Transverse colon (tissue), 4 donors: ENCODE measurements at regions not wholly inside any gene's neighbourhood (a gene's known extent, or its start where the extent isn't known, plus 50 kb on each side); places are given as distances from the start of the nearest gene placed in this dataset.

Experiments
- DNase-seq: peaks from one replicate; pipeline ENCODE4 v3.0.0-alpha.2; 2019
- H3K27ac ChIP-seq, 4 donors: fragments of 200-600 bp; sonication (generic); 2 replicates each; pipeline ENCODE4 v1.5.1; 2016 to 2018; ENCODE audit warnings: inconsistent platforms in 4 of 4
- H3K27me3 ChIP-seq: fragments of 200-600 bp; sonication (generic); 2 replicates; pipeline ENCODE4 v1.5.1; 2017; ENCODE audit warnings: inconsistent platforms
- H3K36me3 ChIP-seq, 4 donors: fragments of 200-600 bp; sonication (generic); 2 replicates each; pipeline ENCODE4 v1.5.1; 2017 to 2019; ENCODE audit warnings: inconsistent platforms in 4 of 4
- H3K4me1 ChIP-seq, 4 donors: fragments of 200-600 bp; sonication (generic); 2 replicates each; pipeline ENCODE4 v1.5.1; 2017 to 2020; ENCODE audit warnings: inconsistent platforms in 4 of 4
- H3K4me3 ChIP-seq, 4 donors: fragments of 200-600 bp; sonication (generic); 1 replicate in 1 of 4; 2 replicates in 3 of 4; pipeline versions ENCODE4 v1.5.1 to v1.6.1; 2017 to 2019; ENCODE audit warnings: inconsistent platforms in 4 of 4
- H3K9me3 ChIP-seq, 2 donors: fragments of 200-600 bp; sonication (generic); 2 replicates each; pipeline ENCODE4 v1.5.1; 2017 to 2019; ENCODE audit warnings: inconsistent platforms in 2 of 2
- EP300 ChIP-seq: sonication (generic); formaldehyde crosslinking; IDR thresholded peaks from one replicate; pipeline ENCODE4 v1.6.1; 2017; ENCODE audit warnings: antibody characterized with exemption, low read depth
- POLR2A ChIP-seq: fragments of 450-650 bp; IDR thresholded peaks from one replicate; pipeline ENCODE4 v1.6.1; 2016; ENCODE audit warnings: antibody characterized with exemption, mild to moderate bottlenecking, moderate library complexity
- POLR2AphosphoS5 ChIP-seq, 3 donors: sonication (generic); formaldehyde crosslinking; IDR thresholded peaks; one replicate each; pipeline ENCODE4 v1.6.1; 2016; ENCODE audit warnings: antibody characterized with exemption in 3 of 3
- WGBS, 2 donors: methylation state at CpG; one replicate each; pipeline ENCODE4 v1.1.5; 2018; ENCODE audit warnings: low coverage in 1 of 2; 5-methylcytosine and 5-hydroxymethylcytosine counted together
- in situ Hi-C, 4 donors: fragments of 200-750 bp; cut with MboI; loops; one replicate each; pipeline versions ENCODE4 v1.15.0 to v1.15.1; 2017; ENCODE audit warnings: low sequenced_read_pairs in 3 of 4, low pct_ligation_motif_present in 1 of 4, low pct_unique_long_range_greater_than_20kb in 1 of 4
- intact Hi-C: fragments of 100-400 bp; cut with DNase I; formaldehyde crosslinking; loops from one replicate; pipeline ENCODE4 v1.15.1; 2023; ENCODE audit warnings: low total_unique reads
- TF ChIP-seq, protein P1 (sequence below), 5 experiments: fragments of 200-600 bp in 3 of 5; fragments of 450-650 bp in 2 of 5; sonication (generic) in 3 of 5; IDR thresholded peaks; 1 replicate in 2 of 5; 2 replicates in 3 of 5; pipeline ENCODE4 v1.5.1; 2016 to 2017; ENCODE audit warnings: antibody characterized with exemption in 5 of 5, inconsistent platforms in 3 of 5, mild to moderate bottlenecking in 2 of 5, moderate library complexity in 1 of 5

DNA sequence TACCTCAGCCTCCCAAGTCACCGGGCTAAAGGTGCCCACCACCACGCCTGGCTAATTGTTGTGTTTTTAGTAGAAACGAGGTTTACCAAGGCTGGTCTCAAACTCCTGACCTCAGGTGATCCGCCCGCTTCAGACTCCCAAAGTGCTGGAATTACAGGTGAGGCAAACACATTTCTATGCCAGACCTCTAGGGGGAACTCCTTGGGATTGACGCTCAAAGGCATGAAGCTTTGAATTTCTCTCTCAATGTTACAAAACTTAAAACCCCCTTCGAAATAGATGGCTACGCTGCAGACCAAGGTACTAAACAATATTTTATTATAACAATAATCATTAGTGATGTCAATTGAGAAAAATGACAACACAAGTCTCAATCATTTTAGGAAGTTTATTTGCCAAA, 330.0 kb downstream of the SETD4 start:
- Histone ChIP-seq H3K9me3 (no peaks in the 10 kb centered on the region), H3K36me3 (no peaks in the 10 kb centered on the region), H3K27me3 (peaks cover 5% of the 10 kb centered on the region), H3K4me1 (no peaks in the 10 kb centered on the region), H3K27ac (no peak overlapping the region), H3K4me3 (no peak overlapping the region)
- TF ChIP-seq POLR2A (no peak), POLR2AphosphoS5 (IDR thresholded peaks at IDR 0.05) (no peak), EP300 (no peak)
- TF ChIP-seq, protein P1, sequence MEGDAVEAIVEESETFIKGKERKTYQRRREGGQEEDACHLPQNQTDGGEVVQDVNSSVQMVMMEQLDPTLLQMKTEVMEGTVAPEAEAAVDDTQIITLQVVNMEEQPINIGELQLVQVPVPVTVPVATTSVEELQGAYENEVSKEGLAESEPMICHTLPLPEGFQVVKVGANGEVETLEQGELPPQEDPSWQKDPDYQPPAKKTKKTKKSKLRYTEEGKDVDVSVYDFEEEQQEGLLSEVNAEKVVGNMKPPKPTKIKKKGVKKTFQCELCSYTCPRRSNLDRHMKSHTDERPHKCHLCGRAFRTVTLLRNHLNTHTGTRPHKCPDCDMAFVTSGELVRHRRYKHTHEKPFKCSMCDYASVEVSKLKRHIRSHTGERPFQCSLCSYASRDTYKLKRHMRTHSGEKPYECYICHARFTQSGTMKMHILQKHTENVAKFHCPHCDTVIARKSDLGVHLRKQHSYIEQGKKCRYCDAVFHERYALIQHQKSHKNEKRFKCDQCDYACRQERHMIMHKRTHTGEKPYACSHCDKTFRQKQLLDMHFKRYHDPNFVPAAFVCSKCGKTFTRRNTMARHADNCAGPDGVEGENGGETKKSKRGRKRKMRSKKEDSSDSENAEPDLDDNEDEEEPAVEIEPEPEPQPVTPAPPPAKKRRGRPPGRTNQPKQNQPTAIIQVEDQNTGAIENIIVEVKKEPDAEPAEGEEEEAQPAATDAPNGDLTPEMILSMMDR (IDR thresholded peaks at IDR 0.05) = no peak
- no peak for DNase-seq
- 80% methylated on average over 2 to 8 of the region's 8 CpGs for WGBS, 2 donors
- in situ Hi-C loops (no loop called here), intact Hi-C loops (no loop called here)

DNA sequence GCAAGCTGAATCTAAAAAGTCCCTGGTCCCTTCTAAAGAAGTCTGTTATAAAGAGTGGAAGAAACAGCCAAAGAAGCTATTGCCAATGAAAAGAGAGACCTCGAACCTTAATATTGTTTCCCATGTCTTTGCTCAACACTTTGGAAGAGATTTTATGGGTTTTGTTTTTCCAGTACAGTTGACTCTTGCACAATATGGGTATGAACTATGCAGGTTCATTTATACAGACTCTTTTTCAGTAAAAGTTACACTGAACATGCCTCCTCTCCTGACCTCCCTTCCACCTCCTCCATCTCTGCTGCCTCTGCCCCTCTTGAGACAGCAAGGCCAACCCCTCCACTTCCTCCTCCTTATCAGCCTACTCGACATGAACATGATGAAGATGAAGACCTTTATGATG, 332.5 kb downstream of the SETD4 start:
- intact Hi-C loops = no loop called here
- in situ Hi-C loops = no loop called here
- no peak for DNase-seq
- WGBS, 2 donors = 57 to 62% methylated on average over 2 of the region's 2 CpGs
- peaks cover 10% of the 10 kb centered on the region for H3K27me3 ChIP-seq
- no peak for TF ChIP-seq POLR2A
- no peak for TF ChIP-seq POLR2AphosphoS5 (IDR thresholded peaks at IDR 0.05)
- TF ChIP-seq, protein P1 (IDR thresholded peaks at IDR 0.05) = no peak
- no peak for TF ChIP-seq EP300
- H3K27ac ChIP-seq = no peak overlapping the region
- no peaks in the 10 kb centered on the region for H3K36me3 ChIP-seq
- H3K9me3 ChIP-seq = no peaks in the 10 kb centered on the region
- no peaks in the 10 kb centered on the region for H3K4me1 ChIP-seq
- H3K4me3 ChIP-seq = no peak overlapping the region

DNA sequence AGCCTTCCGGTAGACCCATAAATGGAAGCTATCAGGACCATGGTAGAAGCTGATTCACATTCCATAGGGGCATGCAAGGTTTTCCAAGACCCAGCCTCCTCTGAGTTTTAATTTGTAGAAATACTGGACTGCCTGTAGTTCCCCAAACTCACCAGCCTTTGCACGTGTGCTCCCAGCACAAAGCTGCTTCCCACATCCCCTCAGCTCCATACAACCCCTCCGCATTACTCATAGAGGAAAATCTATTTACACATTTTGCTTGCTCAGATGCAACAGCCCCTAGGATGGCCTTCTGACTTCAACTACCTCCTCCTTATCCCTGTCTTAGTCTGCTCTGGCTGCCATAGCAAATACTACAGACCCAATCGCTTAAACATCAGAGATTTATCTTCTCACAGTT, 336.2 kb downstream of the SETD4 start:
- no peak for DNase-seq
- Histone ChIP-seq H3K9me3 (no peaks in the 10 kb centered on the region), H3K27ac (no peak overlapping the region), H3K4me3 (no peak overlapping the region), H3K36me3 (no peaks in the 10 kb centered on the region), H3K4me1 (no peaks in the 10 kb centered on the region), H3K27me3 (peaks cover 6% of the 10 kb centered on the region)
- intact Hi-C loops (no loop called here), in situ Hi-C loops (no loop called here)
- 84% methylated on average over 4 of the region's 4 CpGs; no CpG with 5 or more reads in 1 of the 2 donors for WGBS, 2 donors
- TF ChIP-seq EP300 = no peak
- TF ChIP-seq, protein P1 (IDR thresholded peaks at IDR 0.05) = no peak
- no peak for TF ChIP-seq POLR2AphosphoS5 (IDR thresholded peaks at IDR 0.05)
- no peak for TF ChIP-seq POLR2A

DNA sequence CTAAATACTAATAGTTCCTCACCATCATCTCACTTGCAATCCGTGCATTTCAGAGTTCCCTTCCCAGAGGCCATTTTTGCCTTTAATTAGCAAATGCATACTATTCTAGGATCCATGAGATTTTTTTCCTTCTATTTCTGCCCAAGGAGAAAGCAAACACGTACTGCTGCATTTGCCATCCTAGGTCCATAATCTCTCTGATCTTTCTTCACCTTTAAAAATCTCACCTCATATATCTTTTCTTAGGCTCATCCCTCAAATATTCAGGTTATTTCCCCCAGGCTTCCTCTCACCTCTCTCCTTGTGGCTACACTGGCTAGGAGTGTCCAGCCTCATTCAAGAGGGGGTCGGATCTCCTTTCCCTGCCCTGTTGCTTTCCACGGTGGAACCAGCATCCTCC, 338.6 kb downstream of the SETD4 start:
- DNase-seq = no peak
- Histone ChIP-seq H3K9me3 (no peaks in the 10 kb centered on the region), H3K27ac (no peak overlapping the region), H3K27me3 (peaks cover 6% of the 10 kb centered on the region), H3K36me3 (no peaks in the 10 kb centered on the region), H3K4me1 (no peaks in the 10 kb centered on the region), H3K4me3 (no peak overlapping the region)
- no peak for TF ChIP-seq POLR2AphosphoS5 (IDR thresholded peaks at IDR 0.05)
- TF ChIP-seq POLR2A = no peak
- TF ChIP-seq EP300 = no peak
- TF ChIP-seq, protein P1 (IDR thresholded peaks at IDR 0.05) = no peak
- intact Hi-C loops (no loop called here), in situ Hi-C loops (no loop called here)
- WGBS, 2 donors = 63 to 94% methylated on average over 2 to 4 of the region's 4 CpGs
